HG03135 (cell line): ENCODE measurements at regions not wholly inside any gene's neighbourhood (a gene's known extent, or its start where the extent isn't known, plus 50 kb on each side); places are given as distances from the start of the nearest gene placed in this dataset.

Experiments used
- ATAC-seq: cut with Tn5 transposase; IDR thresholded peaks from one replicate; pipeline ENCODE4 v1.9.1; 2021; ENCODE audit warnings: mild to moderate bottlenecking, moderate library complexity; ENCODE audit not compliant: unreplicated experiment

GRCh38 chr2:57862153-57862552, 184.5 kb upstream of the VRK2 start:
- ATAC-seq: no peak

GRCh38 chr2:57862727-57863126, 183.9 kb upstream of the VRK2 start:
- no peak for ATAC-seq

DNA sequence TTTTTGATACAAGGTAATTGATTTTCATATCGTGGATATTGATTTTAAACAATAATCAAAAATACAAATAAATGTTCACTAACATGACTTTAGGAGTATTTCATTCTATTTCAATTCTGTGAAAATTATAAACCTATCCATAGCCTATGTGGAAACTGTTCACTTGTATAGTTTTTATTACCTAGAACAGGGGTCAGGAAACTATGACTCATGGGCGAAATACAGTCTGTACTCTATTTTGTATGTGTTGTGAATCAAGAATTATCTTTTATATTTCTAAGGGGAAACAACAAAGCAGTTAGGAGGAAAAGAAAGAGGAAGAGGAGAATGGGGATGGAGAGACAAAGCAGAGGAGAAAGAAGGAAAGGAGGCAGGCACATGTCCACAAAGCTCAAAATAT, 181.7 kb upstream of the VRK2 start:
- ATAC-seq: no peak

DNA sequence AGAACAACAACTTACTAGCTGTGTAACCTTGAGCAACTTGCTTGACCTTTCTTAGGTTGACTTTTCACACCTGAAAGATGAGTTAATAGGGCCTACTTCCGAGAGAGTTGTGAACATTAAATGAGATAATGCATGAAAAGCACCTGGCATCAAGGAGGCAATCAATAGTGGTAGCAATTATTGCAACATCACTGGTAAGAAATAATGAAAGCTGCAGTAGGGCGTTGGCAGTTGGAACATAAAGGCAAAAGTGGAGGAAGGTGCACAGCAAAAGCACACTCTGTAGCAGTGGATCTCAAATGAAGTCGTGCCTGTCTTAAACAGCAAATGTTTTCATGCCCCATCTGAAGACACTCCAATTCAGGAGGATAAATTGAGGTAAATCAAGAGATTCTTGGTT, 178.9 kb upstream of the VRK2 start:
- no peak for ATAC-seq

- no peak for ATAC-seq
These were observed 177.9 kb upstream of the VRK2 start for GRCh38 chr2:57868619-57869139.

DNA sequence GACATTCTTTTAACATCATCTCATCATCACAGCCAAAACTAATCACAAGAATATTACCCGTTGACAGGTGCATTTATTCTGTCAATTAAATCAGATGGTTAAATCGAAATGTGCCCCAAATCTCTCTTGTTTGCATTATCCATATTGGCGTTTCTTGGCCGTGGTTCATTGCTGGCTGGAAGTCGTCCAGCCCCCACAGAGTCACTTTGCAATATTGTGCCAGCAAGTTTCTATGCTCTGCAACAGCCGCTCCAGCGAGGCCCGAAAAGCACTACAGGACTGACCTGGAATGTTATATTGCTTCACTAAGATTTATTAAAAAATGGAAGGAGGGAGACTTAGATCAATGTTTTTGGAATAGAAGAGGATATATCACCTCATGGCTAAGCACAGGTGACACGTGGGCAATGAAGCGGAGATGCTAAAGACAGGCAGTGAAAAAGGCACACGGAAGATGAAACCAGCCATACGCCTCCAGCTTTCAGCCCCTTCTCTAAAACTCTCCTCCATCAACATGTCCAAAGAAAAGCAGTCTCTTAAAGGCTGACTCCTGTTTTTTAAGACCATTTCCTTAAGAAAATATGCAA, 176.8 kb upstream of the VRK2 start:
- ATAC-seq: no peak

- no peak for ATAC-seq
These were observed 170.3 kb upstream of the VRK2 start for GRCh38 chr2:57876313-57876712.

DNA sequence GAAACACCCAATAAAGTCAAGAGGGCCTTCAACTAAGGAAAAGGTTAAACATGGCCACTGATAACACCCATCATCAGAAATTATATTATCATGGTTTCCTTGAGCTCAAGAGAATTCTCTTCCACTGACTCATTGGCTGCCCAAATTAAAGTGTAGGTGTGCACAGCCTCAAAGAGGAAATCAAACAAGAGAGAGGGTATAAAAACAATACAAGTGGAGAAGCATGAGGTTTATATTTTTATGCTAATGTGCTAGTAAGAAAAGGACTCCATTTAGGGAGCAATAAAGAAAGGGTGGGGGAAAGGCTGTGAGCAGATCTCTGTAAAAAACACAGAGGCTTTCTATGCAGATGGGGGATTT, 168.8 kb upstream of the VRK2 start:
- ATAC-seq: no peak

GRCh38 chr2:57878171-57878865, 168.3 kb upstream of the VRK2 start:
- no peak for ATAC-seq

DNA sequence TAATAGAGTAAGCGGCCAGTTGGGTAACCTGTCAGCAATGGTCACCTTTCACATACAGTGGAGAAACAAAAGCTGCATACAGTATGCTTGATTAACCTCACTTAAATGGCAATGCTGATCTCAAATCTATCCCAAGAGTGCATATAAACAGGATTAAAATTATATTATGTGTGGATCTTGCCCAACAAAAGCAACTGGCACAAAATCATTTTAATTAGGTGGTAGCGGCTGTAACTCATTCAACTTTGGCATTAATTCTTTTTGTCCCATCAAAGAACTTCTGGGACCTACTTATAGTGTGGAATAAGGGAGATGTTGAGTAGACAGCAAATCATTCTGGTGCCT, 167.8 kb upstream of the VRK2 start:
- no peak for ATAC-seq

DNA sequence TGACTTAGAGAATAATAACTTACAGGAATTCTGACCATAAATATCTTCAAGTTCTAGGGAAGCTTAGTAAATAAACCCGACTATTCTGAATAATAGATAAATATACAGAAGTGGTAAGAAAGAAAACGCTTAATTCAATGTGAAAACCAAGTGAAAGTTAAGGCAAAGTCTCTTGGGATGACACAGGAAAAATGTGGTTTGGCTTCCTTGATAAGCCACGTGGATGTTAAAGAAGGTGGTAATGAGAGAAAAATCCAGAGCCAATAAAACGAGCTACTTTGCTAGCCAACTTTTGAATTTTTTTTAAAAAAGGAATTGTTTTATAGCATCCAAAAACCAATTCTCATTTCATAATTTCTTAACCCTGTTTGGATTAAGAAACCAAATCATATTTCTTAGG, 166.2 kb upstream of the VRK2 start:
- no peak for ATAC-seq

DNA sequence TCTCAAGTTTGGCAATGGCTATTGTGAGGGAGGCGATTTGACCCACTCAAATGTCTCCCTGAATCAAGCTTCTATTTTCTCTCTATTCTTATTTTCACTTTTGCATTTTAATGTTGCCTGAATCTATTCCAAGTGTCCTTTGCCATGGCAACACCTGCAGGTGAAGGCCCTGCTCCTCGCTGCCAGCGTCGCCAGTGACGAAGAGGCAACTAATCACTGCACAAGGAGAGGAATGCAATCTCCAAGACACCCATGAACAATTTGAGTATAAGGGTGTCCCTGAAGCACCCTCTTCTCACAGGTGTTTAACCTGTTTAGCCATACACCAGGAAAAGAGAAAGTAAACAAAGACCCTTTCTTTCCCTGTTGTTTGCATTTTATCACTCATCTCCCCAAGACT, 165.6 kb upstream of the VRK2 start:
- ATAC-seq: no peak

DNA sequence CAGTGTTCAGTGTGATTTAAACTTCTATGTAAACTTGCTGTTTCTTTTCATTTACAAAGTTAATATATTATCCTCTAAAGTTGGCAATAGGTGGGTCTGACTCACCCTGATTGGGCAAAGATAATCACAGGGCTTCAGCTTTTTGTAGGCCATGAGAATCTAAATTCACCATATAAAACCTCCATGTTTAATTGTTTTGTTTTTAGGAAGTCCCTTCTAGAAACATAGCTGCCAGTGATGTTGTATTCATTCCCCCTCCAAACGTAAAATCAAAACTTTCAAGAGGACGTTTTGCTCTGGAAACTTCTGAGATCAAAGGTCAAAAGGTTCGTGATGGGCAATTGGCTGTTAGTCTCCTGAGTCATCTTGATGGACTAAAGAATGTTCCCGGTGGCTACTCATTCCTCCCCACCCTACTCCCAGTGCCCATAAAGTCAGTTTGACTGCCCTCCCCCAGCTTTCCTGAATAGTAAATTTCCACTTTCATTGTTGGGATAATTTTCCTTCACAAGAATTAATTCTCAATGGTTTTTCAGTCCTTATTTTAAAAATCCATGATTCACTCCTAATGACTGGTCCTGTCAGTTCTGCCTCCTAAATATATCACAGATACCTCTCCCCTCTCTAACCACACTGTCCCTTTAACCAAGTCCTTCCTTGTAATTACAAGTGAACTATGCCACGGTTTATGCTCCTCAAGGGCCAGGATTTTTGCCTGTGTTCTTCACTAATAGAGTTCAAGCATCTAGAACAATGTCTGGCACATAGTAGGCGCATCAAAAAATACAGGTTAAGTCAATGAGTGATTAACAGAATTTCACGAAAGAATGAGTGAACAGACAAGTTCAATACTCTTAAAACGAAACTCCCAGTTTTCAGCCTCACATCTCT, 164.4 kb upstream of the VRK2 start:
- ATAC-seq: no peak

GRCh38 chr2:57882895-57883515, 163.6 kb upstream of the VRK2 start:
- ATAC-seq: no peak

DNA sequence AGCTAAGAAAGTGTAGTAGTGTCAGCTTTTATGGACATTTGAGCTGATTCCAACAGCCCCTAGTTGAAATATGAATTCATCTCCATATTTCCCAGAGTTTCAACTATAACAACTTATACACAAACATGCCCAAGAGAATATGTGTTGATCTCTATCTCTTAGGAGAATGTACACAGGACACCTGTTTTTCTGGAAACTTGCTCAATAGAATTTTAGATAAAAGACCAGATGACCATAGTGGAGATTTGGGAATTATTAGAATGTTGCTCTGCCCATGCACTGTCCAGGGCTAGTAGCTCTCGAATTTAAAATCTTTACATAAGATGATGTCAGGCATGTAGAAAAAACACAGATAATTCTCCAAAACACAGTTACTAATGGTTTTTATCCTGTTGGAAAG, 162.3 kb upstream of the VRK2 start:
- no peak for ATAC-seq

DNA sequence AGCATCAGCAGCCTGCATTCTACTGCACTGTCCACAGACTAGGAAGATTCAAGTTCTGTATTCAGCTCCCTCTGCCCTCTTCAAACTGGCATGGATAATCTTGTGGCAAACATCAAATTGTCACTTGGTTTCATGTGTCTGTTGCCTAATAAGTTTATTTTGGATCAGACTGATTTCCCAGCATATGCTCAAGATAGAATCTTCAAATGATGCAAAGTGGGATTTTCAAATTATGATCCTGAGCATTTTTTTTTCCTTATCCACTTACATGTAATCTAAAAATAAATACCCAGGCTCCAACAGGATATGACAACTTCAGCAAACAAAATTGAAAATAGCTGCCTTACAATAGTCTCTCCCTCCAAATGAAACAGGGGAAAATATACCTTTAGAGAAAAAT, 160.9 kb upstream of the VRK2 start:
- no peak for ATAC-seq

GRCh38 chr2:57886161-57886786, 160.3 kb upstream of the VRK2 start:
- no peak for ATAC-seq

DNA sequence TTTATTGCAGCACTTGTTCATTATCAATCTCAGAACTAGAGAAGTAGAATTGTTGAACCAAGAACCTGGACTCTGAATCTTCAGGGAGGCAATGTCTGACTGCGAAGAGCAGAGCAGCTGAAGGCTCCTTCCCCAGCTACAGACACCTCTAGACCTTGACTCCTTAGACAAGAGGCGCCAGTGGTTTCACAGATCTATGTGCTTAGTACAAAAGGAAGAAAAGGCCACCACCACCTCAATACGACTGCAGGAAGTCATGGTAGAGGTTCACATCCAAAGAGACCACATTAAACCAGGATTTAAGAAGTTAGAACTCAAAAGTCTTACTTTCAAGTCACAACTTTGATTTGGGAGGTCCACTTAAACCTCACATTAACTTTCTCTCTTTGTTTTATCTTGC, 158.1 kb upstream of the VRK2 start:
- ATAC-seq: no peak

DNA sequence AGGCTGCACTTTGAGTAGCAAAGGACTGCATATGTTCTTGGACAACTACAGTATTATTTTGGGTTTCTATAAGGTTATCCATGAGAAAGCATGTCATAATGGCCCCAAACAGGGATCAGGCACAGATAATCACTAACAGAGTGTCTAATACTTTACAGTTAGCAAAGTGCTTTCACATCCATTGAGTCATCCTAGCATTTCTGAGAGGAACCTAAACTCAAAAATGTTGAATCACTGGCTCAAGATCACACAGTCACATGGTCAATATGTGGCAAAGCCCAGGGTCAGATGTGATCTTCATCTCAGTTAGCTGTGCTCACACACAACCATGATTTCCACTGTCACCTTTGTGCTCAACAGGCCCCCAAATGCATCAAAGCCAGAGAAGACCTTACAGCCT, 156.1 kb upstream of the VRK2 start:
- no peak for ATAC-seq

- ATAC-seq: no peak
These were observed 155.4 kb upstream of the VRK2 start for GRCh38 chr2:57891086-57891712.

DNA sequence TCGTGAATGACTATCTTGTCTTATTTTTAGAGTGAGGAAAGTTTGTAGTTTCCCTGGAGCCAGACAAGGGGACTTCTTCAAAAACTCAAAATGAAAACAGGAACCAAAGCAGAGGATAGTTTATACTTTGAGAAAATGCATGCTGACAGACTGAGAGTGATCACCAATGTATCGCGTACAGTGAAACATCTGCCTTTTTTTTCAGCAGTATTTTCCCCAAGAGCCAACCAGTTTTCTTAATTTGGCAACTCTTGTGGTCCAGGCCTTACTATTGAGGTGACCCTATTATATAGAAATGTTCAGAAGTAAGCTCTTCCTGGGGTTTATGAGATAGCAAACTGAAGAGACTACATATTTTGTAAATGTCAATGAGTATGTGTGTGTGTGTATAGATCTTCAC, 153.7 kb upstream of the VRK2 start:
- ATAC-seq: peak; percentile 68
